ENCODE measurements at regions not wholly inside any gene's neighbourhood (a gene's known extent, or its start where the extent isn't known, plus 50 kb on each side); places are given as distances from the start of the nearest gene placed in this dataset.

GRCh38 chrX:146259207-146259606 is 441.6 kb downstream of the SLITRK2 start (continued):
- TF ChIP-seq CHD7 (IDR thresholded peaks at IDR 0.05; ENCODE audit: insufficient replicate concordance, low read length), result no peak
